WTC11 (cell line): ENCODE measurements at regions not wholly inside any gene's neighbourhood (a gene's known extent, or its start where the extent isn't known, plus 50 kb on each side); places are given as distances from the start of the nearest gene placed in this dataset.

Experiments
- ATF3 ChIP-seq: sonication (generic); formaldehyde crosslinking; conservative IDR thresholded peaks from 2 replicates; pipeline ENCODE4 v1.8.1; 2022; ENCODE audit warnings: mild to moderate bottlenecking, missing genetic modification reagents
- CTCF ChIP-seq: fragments of 200-600 bp; IDR thresholded peaks from 2 replicates; pipeline ENCODE4 v1.8.0; 2022; ENCODE audit warnings: antibody characterized with exemption
- JUN ChIP-seq: sonication (generic); formaldehyde crosslinking; IDR thresholded peaks from 2 replicates; pipeline ENCODE4 v1.8.0; 2023; ENCODE audit warnings: mild to moderate bottlenecking, missing genetic modification reagents
- RELA ChIP-seq: sonication (generic); formaldehyde crosslinking; IDR thresholded peaks from 2 replicates; pipeline ENCODE4 v1.8.1; 2022; ENCODE audit warnings: missing genetic modification reagents, mild to moderate bottlenecking, borderline replicate concordance
- SMAD3 ChIP-seq: sonication (generic); formaldehyde crosslinking; IDR thresholded peaks from 2 replicates; pipeline ENCODE4 v1.8.0; 2022; ENCODE audit warnings: missing genetic modification reagents, mild to moderate bottlenecking, borderline replicate concordance
- USF2 ChIP-seq: sonication (generic); formaldehyde crosslinking; IDR thresholded peaks from 2 replicates; pipeline ENCODE4 v1.8.1; 2023; ENCODE audit warnings: mild to moderate bottlenecking, missing genetic modification reagents, moderate library complexity
- ZNF232 ChIP-seq: sonication (generic); formaldehyde crosslinking; IDR thresholded peaks from 2 replicates; pipeline ENCODE4 v1.8.0; 2022; ENCODE audit warnings: mild to moderate bottlenecking, missing genetic modification reagents

GRCh38 chr2:67135208-67135607 lies 261.9 kb upstream of the ETAA1 start:
- TF ChIP-seq RELA (CRISPR knock-in tag) = no peak
- no peak for TF ChIP-seq ZNF232 (CRISPR knock-in tag)
- no peak for TF ChIP-seq SMAD3 (CRISPR knock-in tag)
- TF ChIP-seq ATF3 = no peak
- no peak for TF ChIP-seq CTCF
- TF ChIP-seq JUN = no peak
- TF ChIP-seq USF2 (CRISPR knock-in tag) = no peak
